Neural progenitor cell (in vitro differentiated cells): ENCODE measurements at regions not wholly inside any gene's neighbourhood (a gene's known extent, or its start where the extent isn't known, plus 50 kb on each side); places are given as distances from the start of the nearest gene placed in this dataset.

Source experiments
- EZH2 ChIP-seq: fragments of 200-600 bp; sonication (generic); IDR thresholded peaks from 2 replicates; pipeline ENCODE4 v1.6.1; 2017; ENCODE audit warnings: antibody characterized with exemption, mild to moderate bottlenecking, moderate library complexity
- TF ChIP-seq, protein P1 (sequence below): fragments of 200-600 bp; sonication (generic); IDR thresholded peaks from 2 replicates; pipeline ENCODE4 v1.5.1; 2017; ENCODE audit warnings: antibody characterized with exemption, mild to moderate bottlenecking

DNA sequence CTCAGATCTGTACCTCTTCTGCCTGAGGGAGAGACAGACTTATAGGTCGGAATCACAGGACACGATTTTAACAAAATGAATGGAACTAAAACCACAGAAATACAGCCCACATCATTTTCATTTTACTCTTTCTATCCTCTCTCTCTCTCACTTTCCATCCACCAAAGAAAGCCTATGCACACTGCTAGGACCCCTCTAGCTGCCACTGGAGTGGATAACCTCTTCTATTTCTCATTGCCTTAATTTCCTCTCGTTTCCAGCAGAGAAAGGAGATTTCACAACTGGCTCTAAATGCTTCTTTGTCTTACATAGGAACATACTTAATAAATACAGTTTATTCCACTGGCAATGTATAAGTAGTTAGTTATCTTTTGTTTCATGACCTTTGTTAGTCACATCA lies 867.8 kb upstream of the ADGRL4 start:
- TF ChIP-seq, protein P1, sequence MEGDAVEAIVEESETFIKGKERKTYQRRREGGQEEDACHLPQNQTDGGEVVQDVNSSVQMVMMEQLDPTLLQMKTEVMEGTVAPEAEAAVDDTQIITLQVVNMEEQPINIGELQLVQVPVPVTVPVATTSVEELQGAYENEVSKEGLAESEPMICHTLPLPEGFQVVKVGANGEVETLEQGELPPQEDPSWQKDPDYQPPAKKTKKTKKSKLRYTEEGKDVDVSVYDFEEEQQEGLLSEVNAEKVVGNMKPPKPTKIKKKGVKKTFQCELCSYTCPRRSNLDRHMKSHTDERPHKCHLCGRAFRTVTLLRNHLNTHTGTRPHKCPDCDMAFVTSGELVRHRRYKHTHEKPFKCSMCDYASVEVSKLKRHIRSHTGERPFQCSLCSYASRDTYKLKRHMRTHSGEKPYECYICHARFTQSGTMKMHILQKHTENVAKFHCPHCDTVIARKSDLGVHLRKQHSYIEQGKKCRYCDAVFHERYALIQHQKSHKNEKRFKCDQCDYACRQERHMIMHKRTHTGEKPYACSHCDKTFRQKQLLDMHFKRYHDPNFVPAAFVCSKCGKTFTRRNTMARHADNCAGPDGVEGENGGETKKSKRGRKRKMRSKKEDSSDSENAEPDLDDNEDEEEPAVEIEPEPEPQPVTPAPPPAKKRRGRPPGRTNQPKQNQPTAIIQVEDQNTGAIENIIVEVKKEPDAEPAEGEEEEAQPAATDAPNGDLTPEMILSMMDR, result no peak
- TF ChIP-seq EZH2, result no peak
